ENCODE measurements at regions not wholly inside any gene's neighbourhood (a gene's known extent, or its start where the extent isn't known, plus 50 kb on each side); places are given as distances from the start of the nearest gene placed in this dataset.

GRCh38 chrX:34770511-34770910, 113.4 kb upstream of the TMEM47 start:
- TF ChIP-seq, protein P1, sequence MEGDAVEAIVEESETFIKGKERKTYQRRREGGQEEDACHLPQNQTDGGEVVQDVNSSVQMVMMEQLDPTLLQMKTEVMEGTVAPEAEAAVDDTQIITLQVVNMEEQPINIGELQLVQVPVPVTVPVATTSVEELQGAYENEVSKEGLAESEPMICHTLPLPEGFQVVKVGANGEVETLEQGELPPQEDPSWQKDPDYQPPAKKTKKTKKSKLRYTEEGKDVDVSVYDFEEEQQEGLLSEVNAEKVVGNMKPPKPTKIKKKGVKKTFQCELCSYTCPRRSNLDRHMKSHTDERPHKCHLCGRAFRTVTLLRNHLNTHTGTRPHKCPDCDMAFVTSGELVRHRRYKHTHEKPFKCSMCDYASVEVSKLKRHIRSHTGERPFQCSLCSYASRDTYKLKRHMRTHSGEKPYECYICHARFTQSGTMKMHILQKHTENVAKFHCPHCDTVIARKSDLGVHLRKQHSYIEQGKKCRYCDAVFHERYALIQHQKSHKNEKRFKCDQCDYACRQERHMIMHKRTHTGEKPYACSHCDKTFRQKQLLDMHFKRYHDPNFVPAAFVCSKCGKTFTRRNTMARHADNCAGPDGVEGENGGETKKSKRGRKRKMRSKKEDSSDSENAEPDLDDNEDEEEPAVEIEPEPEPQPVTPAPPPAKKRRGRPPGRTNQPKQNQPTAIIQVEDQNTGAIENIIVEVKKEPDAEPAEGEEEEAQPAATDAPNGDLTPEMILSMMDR (IDR thresholded peaks at IDR 0.05; ENCODE audit: insufficient read depth, low read length): no peak
- TF ChIP-seq GABPA (IDR thresholded peaks at IDR 0.05; ENCODE audit: low read depth): no peak

Measured in HL-60 (cell line).